NCI-H2081 (cell line): ENCODE measurements at regions not wholly inside any gene's neighbourhood (a gene's known extent, or its start where the extent isn't known, plus 50 kb on each side); places are given as distances from the start of the nearest gene placed in this dataset.

ENCODE experiments used
- DNase-seq, 2 experiments: peaks; one replicate each; lab custom pipeline; 2025; lab: John Stamatoyannopoulos, UW

DNA sequence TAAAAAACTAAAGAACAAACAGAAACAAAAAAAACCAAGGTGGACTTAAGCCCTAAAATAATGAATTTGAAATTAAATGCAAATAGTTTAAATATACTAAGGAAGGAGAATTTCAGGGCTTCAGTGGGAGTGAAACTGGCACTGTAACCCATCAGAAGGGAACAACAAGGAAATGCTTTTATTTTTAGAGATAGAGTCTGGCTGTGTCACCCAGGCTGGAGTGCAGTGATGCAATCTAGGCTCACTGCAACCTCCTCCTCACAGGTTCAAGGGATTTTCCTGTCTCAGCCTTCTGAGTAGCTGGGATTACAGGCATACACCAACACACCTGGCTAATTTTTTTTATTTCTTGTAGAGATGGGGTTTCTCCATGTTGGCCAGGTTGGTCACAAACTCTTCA, 625.2 kb upstream of the CDH8 start:
- no peak for DNase-seq

DNA sequence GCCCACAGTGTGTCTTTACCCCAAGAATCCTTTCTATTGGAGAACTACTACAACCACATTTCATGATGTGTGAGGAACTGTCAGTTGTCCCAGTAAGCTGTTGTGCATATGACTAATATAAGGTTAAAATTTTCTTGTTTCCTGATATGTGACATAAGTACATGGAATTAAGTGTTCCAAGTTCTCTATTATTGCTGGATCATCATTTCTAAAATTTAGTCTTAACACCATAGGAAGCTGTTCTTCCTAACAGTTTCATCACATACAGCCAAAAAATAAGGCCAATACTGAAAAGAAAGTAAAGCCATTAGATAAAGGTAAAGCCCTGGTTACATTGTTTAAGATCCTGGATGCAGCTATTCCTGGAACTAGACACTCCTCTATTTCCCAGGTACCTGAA, 620.9 kb upstream of the CDH8 start:
- no peak for DNase-seq

DNA sequence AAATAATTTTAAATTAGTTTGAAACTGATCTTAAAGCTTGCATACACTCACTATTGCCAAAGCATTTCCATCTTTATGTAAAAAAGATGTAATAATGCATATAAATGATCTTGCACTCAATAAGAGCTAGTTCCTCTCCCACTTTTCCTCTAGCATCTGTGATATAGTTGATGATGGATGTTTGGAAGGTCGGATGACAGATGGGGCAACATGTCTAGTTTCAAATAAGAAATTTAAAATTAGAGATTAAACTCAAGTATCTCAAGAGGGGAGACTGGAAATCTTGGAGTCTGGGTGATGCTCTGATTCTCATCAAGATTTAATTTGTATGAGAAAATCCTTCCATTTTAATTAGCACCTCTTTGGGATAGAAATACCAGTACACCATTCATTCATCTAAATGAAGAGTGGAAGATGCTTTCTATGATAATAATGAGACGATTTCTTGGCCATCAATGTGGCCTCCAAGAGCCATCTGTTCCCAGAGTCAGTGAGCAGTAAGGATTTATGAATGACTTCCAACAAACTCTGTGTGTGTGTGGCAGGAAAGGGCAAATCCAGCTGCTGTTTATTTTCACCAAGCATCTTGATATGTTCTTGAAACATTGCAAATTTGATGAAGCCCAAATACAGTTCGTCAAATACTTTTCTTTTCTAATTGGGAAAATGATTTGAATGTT, 616.3 kb upstream of the CDH8 start:
- no peak for DNase-seq

DNA sequence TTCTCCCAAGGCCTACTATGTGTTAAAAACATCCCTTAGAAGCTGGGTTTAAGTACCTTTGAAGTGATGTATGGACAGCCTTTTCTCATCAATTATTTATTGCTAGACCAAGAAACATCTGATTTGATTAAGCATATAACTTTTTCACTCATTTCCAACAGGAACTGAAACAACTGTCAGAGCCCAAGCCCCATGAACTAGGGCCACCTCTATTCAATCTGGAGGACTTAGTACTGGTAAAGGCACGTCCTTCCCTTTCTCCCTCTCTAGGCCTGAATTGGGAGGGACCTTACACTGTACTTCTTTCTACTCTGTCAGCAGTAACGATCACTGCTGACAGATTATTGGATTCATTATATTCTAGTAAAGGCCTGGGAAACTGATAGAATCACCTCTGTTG, 612.0 kb upstream of the CDH8 start:
- DNase-seq: no peak

DNA sequence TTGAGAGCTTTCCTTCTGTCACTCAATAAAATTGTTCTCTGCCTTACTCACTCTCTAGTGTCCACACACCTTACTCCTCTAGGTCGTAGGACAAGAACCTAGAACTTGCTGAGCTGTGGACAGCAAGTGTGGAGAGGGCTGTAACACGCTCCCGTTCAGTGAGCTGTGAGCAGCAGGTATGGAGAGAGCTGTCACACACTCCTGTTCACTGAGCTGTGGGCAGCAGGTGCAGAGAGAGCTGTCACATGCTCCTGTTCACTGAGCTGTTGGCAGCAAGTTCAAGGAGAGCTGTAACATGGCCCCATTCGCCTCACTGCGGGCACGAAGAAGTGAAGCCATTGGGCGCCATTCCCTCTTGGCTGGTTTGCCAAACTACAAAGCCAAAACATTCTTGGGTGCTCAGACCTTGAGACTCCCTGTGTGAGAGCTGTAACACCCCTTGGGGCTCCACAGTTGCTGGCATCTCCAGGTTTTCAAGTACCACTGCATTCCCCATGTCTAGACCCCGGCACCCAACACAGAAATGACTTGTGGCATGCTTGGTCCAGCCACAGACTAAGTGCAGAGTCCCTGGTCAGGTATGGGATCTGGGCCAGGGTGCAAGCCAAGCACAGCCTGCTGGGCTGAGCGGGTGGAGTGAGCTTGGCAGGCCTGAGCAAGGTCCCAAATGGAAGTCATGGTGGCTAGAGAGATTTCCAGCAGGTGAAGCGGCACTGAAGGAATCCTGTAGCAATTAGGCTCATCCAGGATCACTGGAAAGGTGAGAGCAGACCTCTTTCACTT, 608.0 kb upstream of the CDH8 start:
- no peak for DNase-seq

DNA sequence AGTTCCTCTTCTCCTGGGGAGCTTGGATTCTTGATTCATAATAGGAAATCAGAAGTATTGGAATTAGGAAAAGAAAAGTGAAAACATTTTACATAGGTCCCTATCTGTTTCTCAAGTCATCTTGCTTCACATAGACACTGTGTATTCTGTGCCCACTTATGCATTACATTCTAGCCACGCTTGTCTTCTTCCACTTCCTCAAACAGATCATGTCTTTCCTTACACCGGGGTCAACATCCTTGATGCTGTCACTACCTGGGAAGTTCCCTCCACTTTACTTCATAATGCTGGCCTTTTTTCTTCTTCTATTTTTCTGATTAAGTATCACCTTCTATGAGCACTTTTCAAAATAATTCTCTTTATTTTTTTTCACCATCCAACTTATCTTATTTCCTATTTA, 606.4 kb upstream of the CDH8 start:
- no peak for DNase-seq

DNA sequence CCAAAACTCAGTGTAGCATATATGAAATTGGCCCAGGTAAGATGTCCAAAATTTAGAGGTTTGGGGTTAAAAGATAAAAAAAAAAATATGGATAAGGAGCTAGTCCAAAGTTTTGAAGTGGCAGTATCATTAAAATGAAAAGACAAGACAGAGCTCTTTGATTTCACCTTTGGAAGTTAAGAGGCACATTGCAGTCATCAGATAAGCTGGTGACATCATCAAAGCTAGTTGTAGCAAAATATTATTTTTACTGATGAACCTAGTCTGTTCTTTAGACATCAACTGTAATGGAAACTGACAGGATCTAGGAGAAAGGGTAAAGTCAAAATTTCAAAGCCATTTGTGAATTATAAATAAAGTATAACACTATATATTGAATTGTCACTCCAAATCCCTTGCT, 603.7 kb upstream of the CDH8 start:
- no peak for DNase-seq

DNA sequence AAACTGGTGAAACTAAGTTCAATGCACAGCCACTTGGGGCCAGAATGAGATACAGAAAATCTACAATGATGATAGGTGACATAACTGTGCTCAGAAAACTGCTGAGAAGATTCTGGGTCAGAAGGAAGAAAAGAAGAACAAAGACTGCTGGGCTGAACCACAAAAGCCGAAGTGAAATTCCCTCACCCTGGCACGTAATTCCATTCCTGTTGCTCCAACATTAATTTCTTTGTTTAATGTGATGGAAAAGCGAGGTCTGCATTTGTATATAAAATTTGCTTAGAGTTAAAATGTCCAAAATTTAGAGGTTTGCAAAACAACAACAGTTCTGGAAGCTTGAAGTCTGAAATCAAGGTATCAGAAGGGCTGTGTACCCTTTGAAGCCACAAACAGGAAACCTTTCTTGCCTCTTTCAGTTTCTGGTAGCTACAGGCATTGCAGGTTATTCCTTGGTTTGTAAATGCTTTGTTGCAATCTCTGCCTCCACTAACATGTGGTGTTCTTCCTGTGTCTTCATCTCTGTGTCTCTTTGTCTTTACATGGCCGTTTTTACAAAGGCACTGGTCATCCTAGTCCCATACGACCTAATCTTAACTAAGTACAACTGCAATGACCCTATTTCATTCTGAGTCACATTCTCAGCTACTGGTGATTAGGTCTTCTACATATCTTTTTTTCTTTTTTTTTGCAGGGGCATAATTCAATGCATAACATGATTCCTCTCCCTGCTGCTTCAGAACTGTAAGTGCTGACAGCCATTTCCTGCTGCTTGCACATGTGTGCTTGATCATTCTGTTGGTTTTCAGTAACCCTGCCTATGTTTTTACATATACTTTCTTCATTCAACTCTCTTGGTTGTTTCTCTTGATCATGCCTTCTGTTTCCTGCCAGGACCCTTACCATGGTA, 603.0 kb upstream of the CDH8 start:
- no peak for DNase-seq

DNA sequence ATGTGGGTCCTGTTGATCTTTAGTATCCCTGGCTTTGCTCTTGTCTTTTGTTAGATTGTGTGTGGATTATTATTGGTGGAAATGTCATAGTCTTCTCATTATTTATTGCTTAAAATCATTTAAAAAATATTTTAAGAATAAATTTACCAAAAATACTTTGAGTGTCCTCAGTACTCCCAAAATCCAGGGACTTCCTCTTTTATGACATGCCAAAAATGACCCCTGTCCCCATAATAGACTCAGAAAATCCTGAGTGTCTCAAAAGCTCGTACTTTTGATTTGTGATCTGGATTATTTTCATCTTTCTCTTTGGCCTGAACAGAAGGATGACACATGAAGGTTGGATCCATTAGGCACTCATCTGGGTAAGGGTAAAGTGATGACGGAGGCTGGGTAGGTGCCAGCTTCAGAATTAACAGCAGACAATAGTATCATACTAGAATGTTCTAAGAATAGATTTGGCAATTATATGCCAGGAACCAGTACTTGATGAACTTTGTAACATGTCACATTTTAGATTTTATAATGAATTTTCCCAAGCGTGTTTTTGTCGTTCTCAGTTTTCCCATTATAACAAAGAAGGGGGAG, 602.2 kb upstream of the CDH8 start:
- no peak for DNase-seq

DNA sequence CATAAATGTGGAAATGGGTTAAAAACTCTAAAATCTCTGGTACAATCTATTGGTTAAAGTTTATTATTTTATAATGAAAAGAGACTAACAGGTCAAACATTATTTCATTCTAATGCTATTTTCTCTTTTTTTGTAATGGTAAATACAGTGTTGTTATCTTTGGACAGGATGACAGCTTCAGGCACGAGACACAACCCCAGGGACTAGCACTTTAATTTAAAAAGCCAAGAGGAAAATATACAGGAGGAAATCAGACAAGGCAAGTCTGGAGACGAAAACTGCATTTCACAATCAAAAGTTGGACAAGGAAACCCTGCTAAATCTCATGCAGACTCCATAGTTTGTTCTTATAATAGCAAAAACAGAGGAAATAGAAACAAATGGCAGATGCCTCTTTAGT, 589.1 kb upstream of the CDH8 start:
- DNase-seq: no peak

DNA sequence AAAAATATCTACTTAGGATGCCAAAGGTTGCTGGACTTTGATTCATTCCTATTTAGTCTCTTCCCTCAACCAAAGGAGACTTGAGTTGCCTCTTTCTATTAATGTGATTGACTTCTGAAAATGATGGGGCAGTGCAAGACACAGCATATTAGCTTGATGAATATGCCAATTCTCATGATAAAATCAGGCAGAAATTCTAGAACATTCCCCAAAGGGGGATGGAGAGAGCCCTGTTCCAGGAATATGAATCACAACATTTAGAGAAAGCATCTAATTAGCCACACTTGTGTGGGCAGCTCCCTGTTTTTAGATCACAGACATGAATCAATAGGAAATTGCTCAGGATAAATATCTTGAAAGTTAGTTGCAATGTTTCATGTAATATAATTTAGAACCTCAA, 584.0 kb upstream of the CDH8 start:
- DNase-seq: no peak

DNA sequence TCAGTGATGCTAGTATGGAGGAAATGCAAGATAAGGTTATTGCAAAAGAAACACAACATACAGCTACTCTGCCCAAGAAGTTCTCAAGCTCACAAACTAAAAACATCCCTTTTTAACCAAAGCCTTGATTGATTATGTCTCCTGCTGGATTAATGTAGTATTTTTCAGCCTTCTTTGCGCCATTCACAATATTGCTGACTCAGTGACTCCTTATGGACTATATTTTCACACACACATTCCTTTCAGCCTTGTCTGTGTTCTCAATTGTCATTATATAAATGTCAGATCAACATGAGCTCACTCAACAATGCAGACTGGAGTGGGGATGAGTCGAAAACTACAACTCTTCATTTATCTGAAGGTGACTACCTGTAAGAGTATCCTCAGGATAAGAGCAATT, 579.3 kb upstream of the CDH8 start:
- DNase-seq: no peak

DNA sequence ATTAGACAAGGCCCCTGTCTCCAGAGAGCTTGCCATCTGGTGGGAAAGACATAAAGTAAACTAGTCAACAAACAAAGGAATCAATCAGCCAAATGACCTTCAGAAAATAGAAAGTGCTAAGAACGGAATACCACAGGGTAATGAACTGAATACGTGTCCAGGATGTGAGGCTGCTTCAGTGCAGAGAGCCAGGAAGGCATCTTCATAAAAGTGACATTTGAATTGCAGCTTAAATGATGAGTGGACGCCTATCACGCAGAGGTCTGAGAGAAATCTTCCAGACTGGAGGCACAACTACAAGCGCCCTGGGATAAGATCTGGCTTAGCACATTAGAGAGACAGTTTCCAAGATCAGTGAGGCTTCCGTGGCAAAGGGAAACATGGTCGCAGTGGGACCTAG, 574.1 kb upstream of the CDH8 start:
- no peak for DNase-seq

DNA sequence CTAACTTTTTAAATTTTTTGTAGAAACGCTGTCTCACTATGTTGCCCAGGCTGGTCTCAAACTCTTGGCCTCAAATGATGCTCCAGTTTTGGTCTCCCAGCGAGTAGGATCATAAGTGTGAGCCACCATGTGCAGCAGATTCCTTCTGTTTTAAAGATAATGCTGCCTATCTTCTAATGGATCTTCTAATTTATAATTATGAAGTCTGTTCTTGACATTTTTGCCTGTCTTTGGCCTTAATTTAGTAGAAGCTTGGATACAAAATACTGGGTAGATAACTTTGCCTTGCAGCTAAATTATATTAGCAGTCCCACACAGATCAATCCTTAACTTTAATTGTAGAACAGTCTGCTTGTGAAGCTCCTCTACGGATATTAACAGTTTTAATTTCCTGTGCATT, 566.6 kb upstream of the CDH8 start:
- DNase-seq: no peak

DNA sequence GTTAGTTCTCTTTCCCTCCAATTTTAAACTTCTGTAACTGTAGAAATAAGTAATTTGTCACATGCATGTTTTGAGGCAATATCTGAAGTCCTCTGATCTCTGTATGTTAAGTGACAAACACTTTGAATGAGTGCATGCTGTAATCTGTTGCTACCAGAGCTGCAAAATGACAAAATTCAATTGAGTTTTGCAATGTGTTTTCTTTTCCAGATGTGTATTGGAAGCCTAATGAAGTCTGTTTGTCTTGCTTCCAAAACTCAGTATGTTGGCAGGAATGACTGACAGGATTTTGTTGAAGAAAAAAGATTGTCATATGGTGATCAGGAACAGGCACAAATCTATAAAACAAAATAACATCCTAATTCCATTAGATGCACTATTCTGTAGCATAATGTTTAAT, 561.6 kb upstream of the CDH8 start:
- DNase-seq: no peak

DNA sequence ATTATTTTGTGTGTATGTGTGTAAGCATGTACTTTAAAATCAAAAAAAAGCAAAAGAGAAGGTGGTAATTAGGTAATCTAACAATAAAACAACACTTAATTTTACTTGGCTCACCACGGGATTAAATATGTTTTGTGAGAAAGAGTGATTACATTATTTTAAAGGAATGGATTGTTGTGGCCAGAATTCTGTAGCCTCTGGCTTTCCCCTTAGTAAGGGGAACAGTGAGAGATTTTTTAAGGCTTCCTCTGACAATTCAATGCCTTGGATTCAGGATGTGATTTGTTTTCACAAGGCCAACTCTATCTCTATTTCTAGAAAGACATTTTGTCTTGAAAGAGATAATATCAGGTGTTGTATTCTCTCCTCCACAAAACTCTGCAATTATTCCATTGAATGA, 560.3 kb upstream of the CDH8 start:
- DNase-seq: no peak

DNA sequence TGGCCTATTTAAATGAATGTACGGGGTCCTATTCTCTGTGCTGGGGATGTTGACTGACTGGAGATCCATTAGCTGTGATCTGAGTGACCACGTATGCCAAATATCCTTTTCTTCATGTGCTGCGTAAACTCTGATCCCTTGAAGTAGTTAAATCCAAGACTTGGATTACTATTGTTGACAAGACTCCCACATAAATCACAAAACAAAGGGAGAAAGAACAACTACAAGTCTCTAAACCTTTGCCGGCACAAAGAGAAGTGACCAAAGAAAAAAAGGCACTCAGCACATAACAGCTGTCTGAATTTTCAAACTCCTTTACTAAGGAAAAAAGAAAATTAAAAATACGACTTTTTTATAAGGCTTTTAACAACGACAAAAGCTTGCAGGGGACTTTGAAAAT, 559.9 kb upstream of the CDH8 start:
- no peak for DNase-seq

DNA sequence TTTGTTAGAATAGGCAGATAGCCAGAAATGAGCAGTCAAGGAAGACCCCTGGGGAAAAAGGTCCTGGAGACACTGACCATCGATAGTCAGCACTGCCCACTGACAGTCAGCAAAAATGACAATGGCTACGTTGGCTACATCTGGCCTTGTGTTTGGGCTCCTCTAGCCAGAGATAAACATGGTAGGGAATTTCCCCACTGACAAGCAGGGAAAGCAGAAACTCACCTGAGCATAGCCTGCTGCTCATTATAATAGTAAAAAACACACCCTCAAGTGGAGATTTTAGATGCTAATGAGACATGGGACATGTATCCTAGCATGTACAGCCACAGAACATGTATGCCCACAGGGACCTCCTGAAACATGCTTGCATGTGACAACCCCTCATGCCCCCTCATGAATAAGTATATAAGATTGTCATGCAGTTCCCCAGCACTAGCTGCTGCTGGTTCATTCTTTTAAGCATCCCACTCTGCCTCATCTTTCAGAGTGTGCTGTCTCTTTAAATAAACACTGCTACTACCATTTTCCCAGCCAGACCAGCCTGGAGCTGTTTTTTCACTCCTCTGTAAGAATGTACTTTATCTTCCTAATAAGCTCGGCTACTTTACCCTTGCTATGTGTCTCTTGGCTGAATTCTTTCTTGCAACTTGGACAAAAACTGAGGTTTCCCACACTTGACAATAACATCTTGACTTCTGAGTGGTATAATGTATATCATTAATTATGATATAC, 550.1 kb upstream of the CDH8 start:
- DNase-seq: no peak

DNA sequence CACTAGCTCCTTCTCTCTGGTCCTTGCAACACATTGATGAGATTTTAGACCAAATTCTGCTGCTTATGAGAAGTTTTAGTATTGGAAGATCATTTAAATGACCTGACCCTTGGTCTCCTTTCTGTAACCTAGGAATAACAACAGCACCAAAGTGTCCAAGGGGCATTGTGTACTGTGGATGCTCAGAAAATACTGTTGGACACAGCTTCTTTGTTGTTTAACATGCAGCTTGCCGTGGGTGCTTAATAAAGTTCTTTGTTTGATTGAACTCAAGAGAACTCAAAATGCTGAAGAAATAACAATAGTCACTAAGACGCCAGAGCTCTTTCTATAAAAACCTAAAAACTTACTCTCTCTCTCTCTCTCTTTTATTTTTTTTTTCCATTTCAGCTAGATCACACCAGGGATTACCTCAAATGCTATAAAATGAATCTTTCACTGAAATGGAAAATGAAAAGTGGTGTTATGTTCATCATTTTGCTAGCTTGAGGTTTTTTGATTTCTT, 548.9 kb upstream of the CDH8 start:
- DNase-seq: no peak

DNA sequence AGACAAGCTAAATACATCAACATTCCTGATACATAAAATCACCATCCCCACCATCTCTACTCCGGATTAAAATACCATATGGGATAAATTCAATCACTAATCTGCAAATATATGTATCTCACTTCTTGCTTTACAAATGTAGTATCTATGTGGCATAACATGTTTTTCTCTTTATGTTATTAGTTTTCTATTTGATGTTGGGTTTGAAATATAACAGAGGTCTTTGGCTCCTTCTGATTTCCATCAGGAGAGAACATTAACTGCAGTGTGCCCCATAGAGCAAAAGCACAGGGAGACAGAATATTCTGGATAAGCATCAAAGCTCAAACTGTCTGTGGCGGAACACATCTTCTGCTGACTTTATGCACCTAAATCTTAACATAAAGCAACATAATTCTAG, 547.2 kb upstream of the CDH8 start:
- DNase-seq: no peak

DNA sequence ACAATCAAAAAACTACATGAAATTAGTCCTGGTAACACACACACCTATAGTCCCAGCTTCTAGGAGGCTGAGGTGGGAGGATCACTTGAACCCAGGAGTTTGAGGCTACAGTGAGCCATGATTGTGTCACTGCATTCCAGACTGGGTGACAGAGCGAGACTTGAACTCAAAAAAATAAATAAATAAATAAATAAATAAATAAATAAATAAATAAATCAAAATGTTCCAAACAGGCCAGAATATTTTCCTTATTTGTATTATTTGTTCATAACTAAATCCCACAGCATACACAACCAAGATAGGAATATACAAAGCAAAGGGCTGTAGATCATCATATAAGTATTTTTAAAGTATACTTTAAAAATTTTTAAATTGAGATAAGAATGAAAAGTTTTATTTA, 537.2 kb upstream of the CDH8 start:
- no peak for DNase-seq

DNA sequence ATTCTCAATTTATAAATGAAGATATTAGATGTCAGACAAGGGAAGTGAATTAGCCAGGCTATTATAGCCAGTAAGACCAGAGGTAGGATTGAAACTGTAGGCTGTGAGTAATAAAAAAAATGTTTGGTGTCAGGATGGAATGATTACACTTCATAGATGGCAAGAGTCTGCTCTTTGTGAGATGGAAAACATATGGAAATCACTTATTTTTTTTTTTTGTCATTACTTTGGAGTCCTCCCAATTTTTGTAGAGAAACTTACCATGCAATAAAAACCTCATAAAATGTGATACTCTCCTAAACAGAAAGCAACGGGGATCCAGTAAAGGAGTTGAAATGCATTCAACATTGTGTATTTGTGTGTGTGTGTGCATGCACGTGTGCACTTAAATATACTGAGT, 532.7 kb upstream of the CDH8 start:
- no peak for DNase-seq
